SU-DHL-6 (cell line): ENCODE measurements at regions not wholly inside any gene's neighbourhood (a gene's known extent, or its start where the extent isn't known, plus 50 kb on each side); places are given as distances from the start of the nearest gene placed in this dataset.

Source experiments
- EZH2phosphoT487 ChIP-seq: fragments of 200-600 bp; sonication (generic), shearing (Covaris generic); conservative IDR thresholded peaks from 2 replicates; pipeline ENCODE4 v1.6.1; 2018; ENCODE audit warnings: mild to moderate bottlenecking, antibody characterized with exemption, low read length, moderate library complexity, mixed read lengths
- TF ChIP-seq, protein P1 (sequence below): fragments of 200-600 bp; sonication (generic); IDR thresholded peaks from one replicate; pipeline ENCODE4 v1.5.1; 2017; ENCODE audit warnings: antibody characterized with exemption, mild to moderate bottlenecking, low read length, moderate library complexity; ENCODE audit not compliant: insufficient read depth, poor library complexity, severe bottlenecking

DNA sequence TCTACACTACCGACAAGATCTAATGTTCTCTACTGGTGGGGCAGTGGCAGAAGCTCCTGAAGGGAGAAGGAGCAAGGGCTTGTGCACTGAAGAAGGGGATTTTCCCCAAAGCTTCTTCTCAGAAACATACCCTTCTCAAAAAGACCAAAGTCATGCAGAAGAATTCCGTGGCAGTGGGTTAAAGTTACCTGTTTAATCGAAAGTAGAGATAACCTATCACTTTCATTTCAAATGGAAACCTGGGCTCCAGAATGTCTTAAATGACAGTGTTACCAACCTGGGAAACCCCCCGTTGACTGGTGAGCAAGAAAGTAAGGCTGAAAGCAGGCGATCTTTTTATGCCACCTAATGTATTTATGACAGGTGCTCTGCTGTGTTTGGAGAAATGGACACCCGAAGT lies 92.5 kb upstream of the TEX13D start:
- TF ChIP-seq, protein P1, sequence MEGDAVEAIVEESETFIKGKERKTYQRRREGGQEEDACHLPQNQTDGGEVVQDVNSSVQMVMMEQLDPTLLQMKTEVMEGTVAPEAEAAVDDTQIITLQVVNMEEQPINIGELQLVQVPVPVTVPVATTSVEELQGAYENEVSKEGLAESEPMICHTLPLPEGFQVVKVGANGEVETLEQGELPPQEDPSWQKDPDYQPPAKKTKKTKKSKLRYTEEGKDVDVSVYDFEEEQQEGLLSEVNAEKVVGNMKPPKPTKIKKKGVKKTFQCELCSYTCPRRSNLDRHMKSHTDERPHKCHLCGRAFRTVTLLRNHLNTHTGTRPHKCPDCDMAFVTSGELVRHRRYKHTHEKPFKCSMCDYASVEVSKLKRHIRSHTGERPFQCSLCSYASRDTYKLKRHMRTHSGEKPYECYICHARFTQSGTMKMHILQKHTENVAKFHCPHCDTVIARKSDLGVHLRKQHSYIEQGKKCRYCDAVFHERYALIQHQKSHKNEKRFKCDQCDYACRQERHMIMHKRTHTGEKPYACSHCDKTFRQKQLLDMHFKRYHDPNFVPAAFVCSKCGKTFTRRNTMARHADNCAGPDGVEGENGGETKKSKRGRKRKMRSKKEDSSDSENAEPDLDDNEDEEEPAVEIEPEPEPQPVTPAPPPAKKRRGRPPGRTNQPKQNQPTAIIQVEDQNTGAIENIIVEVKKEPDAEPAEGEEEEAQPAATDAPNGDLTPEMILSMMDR: no peak
- no peak for TF ChIP-seq EZH2phosphoT487
